GM19328 (cell line): ENCODE measurements at regions not wholly inside any gene's neighbourhood (a gene's known extent, or its start where the extent isn't known, plus 50 kb on each side); places are given as distances from the start of the nearest gene placed in this dataset.
"Not testable (repeated sequence)": the region's sequence is repeated elsewhere in the genome, so short reads cannot be mapped to it uniquely, and the experiment has no call there.

ENCODE experiments used
- ATAC-seq: cut with Tn5 transposase; IDR thresholded peaks from one replicate; pipeline ENCODE4 v1.9.1; 2021; ENCODE audit warnings: mild to moderate bottlenecking, moderate library complexity; ENCODE audit not compliant: unreplicated experiment

- no peak for ATAC-seq
Measured at GRCh38 chr19:30228835-30229524, 143.2 kb upstream of the ZNF536 start.

DNA sequence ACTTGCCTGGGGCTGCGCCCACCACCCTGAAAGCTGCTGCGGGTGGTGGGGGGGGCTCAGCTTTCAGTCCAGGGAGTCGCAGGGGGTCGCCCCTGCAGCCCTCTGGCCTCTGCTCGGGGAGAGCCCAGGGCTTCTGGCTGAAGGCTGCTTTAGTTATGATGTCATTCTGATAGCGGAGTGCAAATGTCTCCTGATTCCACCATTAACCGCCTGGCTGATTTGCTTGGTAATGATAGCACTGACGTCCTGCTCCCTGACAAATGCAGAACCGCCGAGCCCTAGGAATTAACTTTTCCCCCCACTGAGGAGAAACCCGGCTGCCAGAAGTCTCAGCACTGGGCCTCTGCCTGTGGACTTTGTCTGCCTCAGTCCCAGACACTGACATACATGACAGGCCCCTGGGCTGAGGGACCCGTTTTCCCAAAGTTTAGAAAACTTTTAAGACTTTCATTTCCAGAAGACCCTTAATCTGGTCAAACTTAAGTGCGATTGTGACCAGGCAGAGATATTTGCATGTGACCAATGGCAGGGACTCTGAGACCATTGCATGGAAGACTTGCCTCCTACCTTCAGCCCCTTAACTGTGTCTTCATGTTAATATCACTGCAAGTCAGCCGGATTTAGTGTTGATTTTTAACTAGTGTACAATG is 142.5 kb upstream of the ZNF536 start:
- no peak for ATAC-seq

DNA sequence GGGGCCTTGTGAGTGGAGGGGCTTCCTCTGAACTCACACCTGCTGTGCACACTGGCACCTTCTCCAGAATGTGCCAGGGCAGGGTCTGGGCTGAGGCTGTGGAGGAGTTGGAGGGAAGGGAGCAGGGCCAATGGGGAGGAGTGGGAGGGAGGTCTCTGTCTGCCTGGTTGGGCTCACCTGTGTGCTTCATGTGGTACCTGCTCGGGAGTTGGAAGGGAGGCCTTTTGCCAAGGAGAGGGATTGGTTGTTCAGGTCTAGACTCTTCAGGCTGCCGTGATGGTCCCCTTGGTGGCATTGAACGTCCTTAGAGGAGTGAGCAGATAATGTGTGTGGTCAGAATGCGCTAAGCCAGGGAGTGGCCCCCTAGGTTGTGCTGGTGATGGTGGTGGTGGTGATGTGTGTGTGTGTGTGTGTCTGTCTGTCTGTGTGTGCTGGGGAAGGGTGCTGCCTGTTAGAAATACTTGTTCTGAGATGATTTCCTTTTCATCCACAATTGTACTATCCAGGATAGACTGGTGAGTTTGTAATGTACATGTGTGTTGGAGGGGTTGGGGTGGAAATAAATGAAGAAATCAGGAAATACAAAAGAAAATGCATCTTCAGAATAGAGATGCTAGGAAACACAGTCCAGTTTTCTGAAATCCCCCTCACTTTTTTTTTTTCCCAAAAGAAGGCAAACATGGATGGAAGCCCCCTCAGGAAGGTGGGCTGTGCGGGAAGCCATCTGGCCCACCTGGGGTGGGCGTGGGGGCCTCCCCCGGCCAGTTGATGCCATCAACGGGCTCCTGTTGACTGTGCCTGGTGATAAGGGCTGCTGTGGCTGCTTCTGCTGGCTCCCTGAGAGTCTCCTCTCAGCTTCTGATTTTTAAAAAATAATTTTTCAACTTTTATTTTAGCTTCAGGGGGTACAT is 140.5 kb upstream of the ZNF536 start:
- ATAC-seq, result no peak

GRCh38 chr19:30233375-30233774 is 138.8 kb upstream of the ZNF536 start:
- ATAC-seq, result no peak

GRCh38 chr19:30235946-30236345 is 136.2 kb upstream of the ZNF536 start:
- no peak for ATAC-seq

DNA sequence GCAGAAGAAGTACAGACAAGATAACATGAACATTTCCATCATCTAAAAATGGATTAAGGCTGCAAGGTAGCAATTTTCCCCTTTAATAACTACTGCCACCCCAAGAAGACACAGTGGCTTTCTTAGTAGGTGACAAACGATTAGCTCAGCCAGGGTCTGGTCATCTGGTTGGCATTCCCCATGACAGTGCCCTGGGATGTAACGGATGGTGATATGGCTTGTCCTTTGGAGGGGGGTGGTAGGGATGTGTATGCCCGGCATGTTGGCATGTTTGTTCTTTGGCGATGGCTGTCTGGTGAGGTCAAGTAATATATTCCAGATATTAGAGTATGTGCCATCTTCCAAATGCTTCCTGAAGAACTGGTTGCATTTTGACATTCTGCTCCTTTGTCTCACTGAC is 135.6 kb upstream of the ZNF536 start:
- no peak for ATAC-seq

DNA sequence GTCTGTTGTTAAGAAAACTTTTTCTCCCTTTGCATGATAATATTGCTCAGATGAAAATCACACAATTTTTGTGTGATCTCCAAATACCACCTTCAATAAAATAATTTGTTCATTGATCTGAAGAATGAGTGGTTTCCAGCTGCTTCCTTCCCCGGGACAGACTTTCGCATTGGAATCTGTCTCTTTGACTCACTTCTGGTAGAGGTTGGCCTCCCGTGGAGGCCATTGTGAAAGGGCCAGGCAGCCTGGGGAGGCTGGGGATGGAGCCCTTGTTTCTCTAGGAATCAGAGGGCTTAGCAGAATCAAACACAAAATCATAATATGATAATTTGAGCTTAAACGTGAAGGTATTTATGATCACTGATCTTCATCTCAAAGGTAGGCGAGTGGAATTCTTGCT is 135.0 kb upstream of the ZNF536 start:
- no peak for ATAC-seq

- ATAC-seq, result no peak
Measured at GRCh38 chr19:30240904-30241695, 131.1 kb upstream of the ZNF536 start.

GRCh38 chr19:30244533-30244932 is 127.7 kb upstream of the ZNF536 start:
- ATAC-seq, result no peak

GRCh38 chr19:30245401-30246039 is 126.7 kb upstream of the ZNF536 start:
- ATAC-seq, result no peak

DNA sequence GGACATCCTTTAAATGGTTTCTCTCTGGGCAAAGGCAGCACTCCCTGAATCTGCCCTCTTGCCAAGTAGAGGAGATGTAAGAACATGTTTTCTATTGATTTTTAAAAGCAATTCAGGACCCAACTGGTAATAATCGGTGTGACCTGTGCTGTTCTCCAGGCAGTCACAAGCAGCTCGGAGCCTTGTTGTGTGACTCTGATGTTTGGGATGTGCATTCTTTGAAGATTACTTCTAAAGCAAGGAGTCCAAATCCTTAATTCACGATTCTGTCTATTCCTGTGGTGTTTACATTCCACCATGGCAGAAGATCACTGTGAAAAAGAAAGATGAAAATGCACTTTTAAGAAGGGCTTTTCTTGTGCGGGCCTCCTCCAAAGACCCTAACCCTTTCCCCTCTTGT is 122.3 kb upstream of the ZNF536 start:
- ATAC-seq, result no peak

GRCh38 chr19:30252214-30252613 is 120.0 kb upstream of the ZNF536 start:
- ATAC-seq, result no peak

GRCh38 chr19:30253581-30253996 is 118.6 kb upstream of the ZNF536 start:
- no peak for ATAC-seq

DNA sequence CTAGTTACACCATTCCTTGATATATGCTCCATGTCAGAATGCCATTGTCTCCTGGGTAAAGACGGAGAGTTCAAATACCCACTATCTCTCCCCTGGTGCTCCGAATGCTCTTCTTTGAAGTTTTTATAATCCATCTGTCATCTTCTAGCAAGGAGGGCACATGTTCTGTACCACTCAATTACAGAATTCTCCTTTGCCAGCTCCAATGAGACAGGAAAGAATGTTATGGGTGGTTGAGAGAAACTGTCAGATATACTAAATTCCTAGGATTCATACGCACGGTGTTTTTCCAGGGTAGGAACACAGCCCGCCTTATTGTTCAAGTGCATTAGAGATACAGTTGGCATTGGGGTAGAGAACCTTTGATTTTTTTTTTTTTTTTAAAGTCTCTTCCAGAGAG is 118.0 kb upstream of the ZNF536 start:
- ATAC-seq, result no peak

- ATAC-seq, result no peak
Measured at GRCh38 chr19:30254789-30255188, 117.4 kb upstream of the ZNF536 start.

DNA sequence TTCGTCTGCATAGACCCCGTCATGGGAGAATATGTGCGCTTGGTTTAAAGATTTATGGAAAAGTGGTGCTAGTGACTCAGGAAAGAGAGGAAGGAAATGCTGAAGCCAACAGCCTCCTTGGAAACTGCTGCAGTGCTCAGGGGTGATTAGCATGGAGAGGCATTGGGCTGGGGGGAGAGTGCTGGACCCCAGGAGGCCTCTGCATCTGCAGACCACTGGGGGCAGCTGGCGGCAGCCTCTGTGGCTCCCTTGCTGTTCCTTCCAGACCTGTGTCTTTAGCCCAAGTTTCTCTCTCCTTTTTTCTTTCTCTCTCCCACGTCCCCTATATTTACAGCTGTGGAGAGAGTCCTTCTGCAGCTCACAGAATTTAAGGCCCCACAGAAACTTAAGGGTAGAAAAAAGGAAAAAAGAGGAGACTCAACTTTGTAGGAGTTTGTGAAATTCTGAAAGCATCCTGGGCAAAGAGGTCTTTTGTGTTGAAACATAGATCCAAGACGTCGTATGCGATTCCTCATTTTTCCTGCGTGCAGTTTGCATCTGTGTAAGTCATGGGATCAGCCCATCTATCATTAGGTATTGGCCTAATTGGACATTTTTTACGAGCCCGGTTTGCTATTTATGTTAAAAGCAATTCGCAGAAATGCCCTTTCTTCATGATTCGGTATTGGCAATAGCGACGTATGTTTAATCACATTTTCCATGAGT is 116.2 kb upstream of the ZNF536 start:
- ATAC-seq, result no peak

GRCh38 chr19:30256496-30256850 is 115.7 kb upstream of the ZNF536 start:
- ATAC-seq, result no peak

- ATAC-seq, result no peak
Measured at GRCh38 chr19:30263830-30264381, 108.3 kb upstream of the ZNF536 start.

DNA sequence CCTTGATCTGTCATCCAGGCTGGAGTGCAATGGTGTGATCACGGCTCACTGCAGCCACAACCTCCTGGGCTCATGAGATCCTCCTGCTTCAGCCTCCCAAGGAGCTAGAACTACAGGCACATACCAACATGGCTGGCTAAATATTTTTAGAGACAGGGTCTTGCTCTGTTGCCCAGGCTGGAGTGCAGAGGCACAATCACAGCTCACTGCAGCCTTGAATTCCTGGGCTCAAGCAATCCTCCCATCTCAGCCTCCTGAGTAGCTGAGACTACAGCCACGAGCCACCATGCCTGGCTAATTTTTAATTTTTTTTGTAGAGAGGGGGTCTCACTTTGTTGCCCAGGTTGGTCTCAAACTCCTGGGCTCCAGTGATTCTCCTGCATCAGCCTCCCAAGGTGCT is 106.3 kb upstream of the ZNF536 start:
- not testable (repeated sequence) for ATAC-seq

DNA sequence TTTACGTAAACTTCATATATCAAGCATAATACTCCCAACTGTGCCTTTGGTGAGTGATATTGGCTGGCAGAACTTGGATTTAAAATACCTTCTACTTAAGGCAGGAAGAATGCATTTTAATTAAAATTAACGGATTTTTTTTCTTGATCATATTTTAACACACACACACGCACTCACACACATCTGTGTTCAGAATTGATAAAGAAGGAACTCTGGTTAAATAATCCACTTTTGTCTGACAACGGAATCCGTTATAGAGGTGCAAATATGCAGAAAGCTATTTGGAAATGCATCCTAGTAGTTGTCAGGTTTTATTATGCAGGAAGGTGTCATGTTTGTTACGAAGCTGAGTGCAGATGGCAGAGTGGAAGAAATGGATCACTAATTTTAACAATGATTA is 105.5 kb upstream of the ZNF536 start:
- no peak for ATAC-seq
